ELR (cell line): ENCODE measurements at regions not wholly inside any gene's neighbourhood (a gene's known extent, or its start where the extent isn't known, plus 50 kb on each side); places are given as distances from the start of the nearest gene placed in this dataset.
"Not testable (repeated sequence)": the region's sequence is repeated elsewhere in the genome, so short reads cannot be mapped to it uniquely, and the experiment has no call there.

ENCODE experiments used
- DNase-seq: peaks from one replicate; pipeline ENCODE4 v3.0.0-alpha.2; 2015; ENCODE audit warnings: low read depth

- no peak for DNase-seq
Measured at GRCh38 chr11:80937842-80938241, 1497.0 kb upstream of the TENM4 start.

GRCh38 chr11:80930038-80930437, 1489.2 kb upstream of the TENM4 start:
- no peak for DNase-seq

GRCh38 chr11:80929031-80929805, 1488.4 kb upstream of the TENM4 start:
- no peak for DNase-seq

- no peak for DNase-seq
Measured at GRCh38 chr11:80925321-80925720, 1484.5 kb upstream of the TENM4 start.

- not testable (repeated sequence) for DNase-seq
Measured at GRCh38 chr11:80921310-80921709, 1480.5 kb upstream of the TENM4 start.

GRCh38 chr11:80916173-80916798, 1475.5 kb upstream of the TENM4 start:
- no peak for DNase-seq

- DNase-seq = no peak
Measured at GRCh38 chr11:80914311-80914710, 1473.5 kb upstream of the TENM4 start.

GRCh38 chr11:80911666-80912065, 1470.8 kb upstream of the TENM4 start:
- no peak for DNase-seq

- no peak for DNase-seq
Measured at GRCh38 chr11:80900265-80900664, 1459.4 kb upstream of the TENM4 start.

GRCh38 chr11:80899381-80899780, 1458.6 kb upstream of the TENM4 start:
- no peak for DNase-seq

GRCh38 chr11:80898910-80899309, 1458.1 kb upstream of the TENM4 start:
- DNase-seq = no peak

- no peak for DNase-seq
Measured at GRCh38 chr11:80886684-80887083, 1445.9 kb upstream of the TENM4 start.

- DNase-seq = no peak
Measured at GRCh38 chr11:80873310-80873999, 1432.6 kb upstream of the TENM4 start.

GRCh38 chr11:80872116-80872728, 1431.4 kb upstream of the TENM4 start:
- no peak for DNase-seq

- no peak for DNase-seq
Measured at GRCh38 chr11:80868831-80869230, 1428.0 kb upstream of the TENM4 start.

- DNase-seq = no peak
Measured at GRCh38 chr11:80862011-80862410, 1421.2 kb upstream of the TENM4 start.

GRCh38 chr11:80861193-80861592, 1420.4 kb upstream of the TENM4 start:
- DNase-seq = no peak

- DNase-seq = no peak
Measured at GRCh38 chr11:80860632-80861031, 1419.8 kb upstream of the TENM4 start.

GRCh38 chr11:80856066-80856465, 1415.2 kb upstream of the TENM4 start:
- no peak for DNase-seq

- no peak for DNase-seq
Measured at GRCh38 chr11:80855426-80855825, 1414.6 kb upstream of the TENM4 start.

GRCh38 chr11:80849253-80849652, 1408.4 kb upstream of the TENM4 start:
- DNase-seq = no peak

- DNase-seq = no peak
Measured at GRCh38 chr11:80846979-80847378, 1406.1 kb upstream of the TENM4 start.

- DNase-seq = no peak
Measured at GRCh38 chr11:80846442-80846841, 1405.6 kb upstream of the TENM4 start.
